DND-41 (cell line): ENCODE measurements at regions not wholly inside any gene's neighbourhood (a gene's known extent, or its start where the extent isn't known, plus 50 kb on each side); places are given as distances from the start of the nearest gene placed in this dataset.

ENCODE experiments used
- ATAC-seq: fragments of 200-7000 bp; cut with Tn5 transposase; 3 replicates; pipeline ENCODE4 v1.9.1; 2021; ENCODE audit warnings: low read depth; ENCODE audit not compliant: insufficient read depth
- DNase-seq: peaks from one replicate; pipeline ENCODE4 v3.0.0-alpha.2; 2020
- H2AFZ ChIP-seq: 2 replicates; pipeline ENCODE4 v1.6.0; 2012; ENCODE audit warnings: low read depth, low read length
- H3K27ac ChIP-seq: 2 replicates; pipeline ENCODE4 v1.5.1; 2012; ENCODE audit warnings: low read length, inconsistent platforms
- H3K27me3 ChIP-seq: fragments of 200-600 bp; sonication (generic); 2 replicates; pipeline ENCODE4 v1.6.0; 2012; ENCODE audit warnings: low read length, mild to moderate bottlenecking, inconsistent platforms; ENCODE audit not compliant: insufficient read depth, poor library complexity
- H3K36me3 ChIP-seq: 2 replicates; pipeline ENCODE4 v1.5.1; 2012; ENCODE audit warnings: low read length, inconsistent platforms; ENCODE audit not compliant: insufficient read depth
- H3K4me1 ChIP-seq: 2 replicates; pipeline ENCODE4 v1.5.1; 2012; ENCODE audit warnings: mild to moderate bottlenecking, low read length; ENCODE audit not compliant: insufficient read depth
- H3K4me2 ChIP-seq: 2 replicates; pipeline ENCODE4 v1.6.0; 2012; ENCODE audit warnings: mild to moderate bottlenecking, moderate library complexity, low read length, inconsistent platforms; ENCODE audit not compliant: insufficient read depth
- H3K4me3 ChIP-seq, 2 experiments: fragments of 200-600 bp in 1 of 2; shearing (Covaris generic) in 1 of 2; 2 replicates each; pipeline ENCODE4 v1.5.1; 2012 to 2016; ENCODE audit warnings: inconsistent platforms in 2 of 2, low read length in 2 of 2, mild to moderate bottlenecking in 2 of 2, low read depth in 1 of 2, moderate library complexity in 1 of 2
- H3K79me2 ChIP-seq: 2 replicates; pipeline ENCODE4 v1.6.0; 2012; ENCODE audit warnings: low read length, inconsistent platforms; ENCODE audit not compliant: insufficient read depth
- H3K9ac ChIP-seq: 2 replicates; pipeline ENCODE4 v1.6.0; 2012; ENCODE audit warnings: low read depth, mild to moderate bottlenecking, inconsistent platforms, low read length, moderate library complexity
- H3K9me3 ChIP-seq: 2 replicates; pipeline ENCODE4 v1.5.1; 2012; ENCODE audit warnings: low read length, moderate library complexity, mild to moderate bottlenecking, inconsistent platforms; ENCODE audit not compliant: insufficient read depth, severe bottlenecking
- H4K20me1 ChIP-seq: 2 replicates; pipeline ENCODE4 v1.6.0; 2012; ENCODE audit warnings: low read length; ENCODE audit not compliant: insufficient read depth
- CTCF ChIP-seq: IDR thresholded peaks from 2 replicates; pipeline ENCODE4 v1.5.1; 2012; ENCODE audit warnings: borderline replicate concordance, low read length, moderate library complexity, mild to moderate bottlenecking; ENCODE audit not compliant: poor library complexity, severe bottlenecking; ENCODE audit errors: extremely low read depth
- EZH2 ChIP-seq: IDR thresholded peaks from 3 replicates; pipeline ENCODE4 v1.6.1; 2012; ENCODE audit warnings: borderline replicate concordance, low read depth, mild to moderate bottlenecking, moderate library complexity, low read length, inconsistent platforms; ENCODE audit not compliant: severe bottlenecking

GRCh38 chr1:99570486-99571089 lies 75.3 kb upstream of the PALMD start:
- H3K79me2 ChIP-seq = no peaks in the 10 kb centered on the region
- no peaks in the 10 kb centered on the region for H4K20me1 ChIP-seq
- H3K9me3 ChIP-seq = no peaks in the 10 kb centered on the region
- no peak overlapping the region for H3K27ac ChIP-seq
- no peaks in the 10 kb centered on the region for H3K27me3 ChIP-seq
- TF ChIP-seq CTCF = no peak
- TF ChIP-seq EZH2 = no peak
- H3K9ac ChIP-seq = no peak overlapping the region
- H3K4me2 ChIP-seq = no peak overlapping the region
- no peak overlapping the region for H2AFZ ChIP-seq
- no peak for ATAC-seq
- H3K36me3 ChIP-seq = no peaks in the 10 kb centered on the region
- no peak for DNase-seq
- no peaks in the 10 kb centered on the region for H3K4me1 ChIP-seq
- H3K4me3 ChIP-seq = no peak overlapping the region

- H2AFZ ChIP-seq = no peak overlapping the region
- no peaks in the 10 kb centered on the region for H3K36me3 ChIP-seq
- DNase-seq (no peak), ATAC-seq (no peak)
- H3K79me2 ChIP-seq = no peaks in the 10 kb centered on the region
- H3K4me3 ChIP-seq = no peak overlapping the region
- no peak for TF ChIP-seq CTCF
- no peak for TF ChIP-seq EZH2
- H3K4me2 ChIP-seq = no peak overlapping the region
- no peaks in the 10 kb centered on the region for H4K20me1 ChIP-seq
- H3K9me3 ChIP-seq = no peaks in the 10 kb centered on the region
- H3K4me1 ChIP-seq = no peaks in the 10 kb centered on the region
- H3K9ac ChIP-seq = no peak overlapping the region
- no peak overlapping the region for H3K27ac ChIP-seq
- H3K27me3 ChIP-seq = no peaks in the 10 kb centered on the region
Observed at GRCh38 chr1:99571092-99571734, 74.7 kb upstream of the PALMD start.

GRCh38 chr1:99573431-99574217 lies 72.3 kb upstream of the PALMD start:
- H3K4me1 ChIP-seq = no peaks in the 10 kb centered on the region
- no peaks in the 10 kb centered on the region for H3K36me3 ChIP-seq
- H3K27ac ChIP-seq = no peak overlapping the region
- ATAC-seq = no peak
- H3K9me3 ChIP-seq = no peaks in the 10 kb centered on the region
- no peak overlapping the region for H3K4me3 ChIP-seq
- DNase-seq = no peak
- no peaks in the 10 kb centered on the region for H3K79me2 ChIP-seq
- TF ChIP-seq EZH2 (no peak), CTCF (no peak)
- no peaks in the 10 kb centered on the region for H4K20me1 ChIP-seq
- no peaks in the 10 kb centered on the region for H3K27me3 ChIP-seq
- no peak overlapping the region for H3K4me2 ChIP-seq
- no peak overlapping the region for H2AFZ ChIP-seq
- H3K9ac ChIP-seq = no peak overlapping the region
